Adrenal gland (tissue), 9 donors: ENCODE measurements at regions not wholly inside any gene's neighbourhood (a gene's known extent, or its start where the extent isn't known, plus 50 kb on each side); places are given as distances from the start of the nearest gene placed in this dataset.
"Not testable (repeated sequence)": the region's sequence is repeated elsewhere in the genome, so short reads cannot be mapped to it uniquely, and the experiment has no call there.

Experiments used
- DNase-seq, 7 donors: peaks; one replicate each; pipeline ENCODE4 v3.0.0-alpha.2; 2019 to 2020
- H3K27ac ChIP-seq, 5 donors: fragments of 200-600 bp; sonication (generic) in 4 of 5; 1 replicate in 3 of 5; 2 replicates in 2 of 5; pipeline versions ENCODE4 v1.5.1 to v1.8.0; 2016 to 2020; ENCODE audit warnings: mild to moderate bottlenecking in 1 of 5
- H3K27me3 ChIP-seq: fragments of 200-600 bp; 2 replicates; pipeline ENCODE4 v1.8.0; 2021
- H3K36me3 ChIP-seq, 2 donors: fragments of 200-600 bp; replicated peaks in 1 of 2; 1 replicate in 1 of 2; 2 replicates in 1 of 2; pipeline versions ENCODE4 v1.5.1 to v1.8.0; 2018 to 2022
- H3K4me1 ChIP-seq, 2 donors: fragments of 200-600 bp; replicated peaks in 1 of 2; 1 replicate in 1 of 2; 2 replicates in 1 of 2; pipeline versions ENCODE4 v1.5.1 to v1.8.0; 2018 to 2021
- H3K4me3 ChIP-seq, 4 donors: fragments of 200-600 bp; sonication (generic) in 3 of 4; one replicate each; pipeline ENCODE4 v1.5.1; 2016 to 2018
- H3K9me3 ChIP-seq, 3 donors: fragments of 200-600 bp; sonication (generic) in 1 of 3; replicated peaks in 1 of 3; 1 replicate in 2 of 3; 2 replicates in 1 of 3; pipeline versions ENCODE4 v1.5.1 to v1.8.0; 2016 to 2021
- CTCF ChIP-seq, 6 experiments: fragments of 450-650 bp in 4 of 6; fragments of 200-600 bp in 2 of 6; sonication (generic) in 1 of 6; IDR thresholded peaks; 1 replicate in 5 of 6; 2 replicates in 1 of 6; pipeline versions ENCODE4 v1.5.1 to v1.8.0; 2016 to 2021; ENCODE audit warnings: antibody characterized with exemption in 6 of 6, mild to moderate bottlenecking in 2 of 6, moderate library complexity in 1 of 6
- POLR2A ChIP-seq, 2 donors: fragments of 450-650 bp; IDR thresholded peaks; one replicate each; pipeline ENCODE4 v1.6.1; 2017; ENCODE audit warnings: antibody characterized with exemption in 2 of 2, mild to moderate bottlenecking in 2 of 2, moderate library complexity in 1 of 2
- WGBS, 4 donors: extraction: QIAGEN DNeasy Blood & Tissue Kit in 2 of 4; methylation state at CpG; one replicate each; pipeline versions ENCODE4 v1.1.5 to v1.1.7; 2013 to 2017; 5-methylcytosine and 5-hydroxymethylcytosine counted together
- intact Hi-C, 2 donors: fragments of 100-400 bp; cut with DNase I; formaldehyde crosslinking; loops; one replicate each; pipeline versions ENCODE4 v1.14.1 to v1.15.0; 2022 to 2023
- donor health status: healthy with polysubstance abuse.
- donor health status: Bipolar disorder and iron deficiency.
- donor health status: DM: yes; HTN: yes; CAD: no.
- donor health status: DM: no; HTN: no; CAD: no.
- donor health status: DM: no; HTN: no; CAD: no.

GRCh38 chr12:89768586-89769482, 60.2 kb upstream of the ATP2B1 start:
- no peaks in the 10 kb centered on the region for H3K4me1 ChIP-seq
- H3K27me3 ChIP-seq, result no peaks in the 10 kb centered on the region
- TF ChIP-seq POLR2A (IDR thresholded peaks at IDR 0.05) (no peak), CTCF (IDR thresholded peaks at IDR 0.05) (no peak)
- H3K4me3 ChIP-seq, result no peak overlapping the region
- H3K9me3 ChIP-seq, result no peaks in the 10 kb centered on the region
- WGBS, 4 donors, result 62 to 76% (median 72%) methylated on average over 3 of the region's 3 CpGs
- intact Hi-C loops, result no loop called here
- no peak overlapping the region for H3K27ac ChIP-seq
- H3K36me3 ChIP-seq, result no peaks in the 10 kb centered on the region
- DNase-seq, result no peak

- WGBS, 4 donors, result 72 to 83% (median 75%) methylated on average over 3 of the region's 3 CpGs
- no peak for DNase-seq
- no peak for TF ChIP-seq POLR2A (IDR thresholded peaks at IDR 0.05)
- no peak for TF ChIP-seq CTCF (IDR thresholded peaks at IDR 0.05)
- Histone ChIP-seq H3K27me3 (no peaks in the 10 kb centered on the region), H3K4me1 (no peaks in the 10 kb centered on the region), H3K36me3 (no peaks in the 10 kb centered on the region), H3K9me3 (no peaks in the 10 kb centered on the region), H3K4me3 (no peak overlapping the region), H3K27ac (no peak overlapping the region)
- intact Hi-C loops, result no loop called here
Measured at GRCh38 chr12:89765959-89766824, 57.6 kb upstream of the ATP2B1 start.

GRCh38 chr12:89764164-89764563, 55.5 kb upstream of the ATP2B1 start:
- H3K27ac ChIP-seq, intact Hi-C loops, DNase-seq, H3K36me3 ChIP-seq, H3K4me3 ChIP-seq, H3K9me3 ChIP-seq, H3K27me3 ChIP-seq, H3K4me1 ChIP-seq: not testable (repeated sequence)
- 88 to 97% (median 96%) methylated on average over 4 of the region's 4 CpGs for WGBS, 4 donors

GRCh38 chr12:89762498-89763170, 54.0 kb upstream of the ATP2B1 start:
- intact Hi-C loops, result no loop called here
- no peak for TF ChIP-seq POLR2A (IDR thresholded peaks at IDR 0.05)
- TF ChIP-seq CTCF (IDR thresholded peaks at IDR 0.05), result no peak
- WGBS, 4 donors, result 58 to 69% (median 64%) methylated on average over 4 of the region's 4 CpGs
- Histone ChIP-seq H3K27ac (no peak overlapping the region), H3K27me3 (no peaks in the 10 kb centered on the region), H3K9me3 (no peaks in the 10 kb centered on the region), H3K36me3 (no peaks in the 10 kb centered on the region), H3K4me1 (no peaks in the 10 kb centered on the region), H3K4me3 (no peak overlapping the region)
- no peak for DNase-seq
